ENCODE measurements at regions not wholly inside any gene's neighbourhood (a gene's known extent, or its start where the extent isn't known, plus 50 kb on each side); places are given as distances from the start of the nearest gene placed in this dataset.

DNA sequence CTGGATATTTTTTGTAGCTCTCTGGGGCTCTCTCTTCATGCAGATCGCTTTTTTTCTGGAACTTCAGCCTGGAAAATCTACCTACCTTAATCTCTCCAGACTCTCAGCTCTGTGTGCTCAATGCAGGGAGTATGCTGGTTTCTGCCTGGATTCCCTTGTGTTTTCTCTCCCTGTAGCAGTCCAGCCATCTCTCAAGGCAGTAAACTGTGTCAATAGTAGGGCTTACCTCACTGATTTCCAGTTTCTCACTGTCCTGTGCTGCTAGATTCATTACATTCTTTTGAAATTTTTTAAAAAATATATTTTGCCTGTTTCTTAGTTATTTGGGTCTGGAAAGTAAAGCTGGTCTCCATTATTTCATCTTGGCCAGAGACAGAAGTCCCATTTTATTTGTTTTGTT is 951.4 kb downstream of the NR2F1-AS1 start:
- TF ChIP-seq, protein P1, sequence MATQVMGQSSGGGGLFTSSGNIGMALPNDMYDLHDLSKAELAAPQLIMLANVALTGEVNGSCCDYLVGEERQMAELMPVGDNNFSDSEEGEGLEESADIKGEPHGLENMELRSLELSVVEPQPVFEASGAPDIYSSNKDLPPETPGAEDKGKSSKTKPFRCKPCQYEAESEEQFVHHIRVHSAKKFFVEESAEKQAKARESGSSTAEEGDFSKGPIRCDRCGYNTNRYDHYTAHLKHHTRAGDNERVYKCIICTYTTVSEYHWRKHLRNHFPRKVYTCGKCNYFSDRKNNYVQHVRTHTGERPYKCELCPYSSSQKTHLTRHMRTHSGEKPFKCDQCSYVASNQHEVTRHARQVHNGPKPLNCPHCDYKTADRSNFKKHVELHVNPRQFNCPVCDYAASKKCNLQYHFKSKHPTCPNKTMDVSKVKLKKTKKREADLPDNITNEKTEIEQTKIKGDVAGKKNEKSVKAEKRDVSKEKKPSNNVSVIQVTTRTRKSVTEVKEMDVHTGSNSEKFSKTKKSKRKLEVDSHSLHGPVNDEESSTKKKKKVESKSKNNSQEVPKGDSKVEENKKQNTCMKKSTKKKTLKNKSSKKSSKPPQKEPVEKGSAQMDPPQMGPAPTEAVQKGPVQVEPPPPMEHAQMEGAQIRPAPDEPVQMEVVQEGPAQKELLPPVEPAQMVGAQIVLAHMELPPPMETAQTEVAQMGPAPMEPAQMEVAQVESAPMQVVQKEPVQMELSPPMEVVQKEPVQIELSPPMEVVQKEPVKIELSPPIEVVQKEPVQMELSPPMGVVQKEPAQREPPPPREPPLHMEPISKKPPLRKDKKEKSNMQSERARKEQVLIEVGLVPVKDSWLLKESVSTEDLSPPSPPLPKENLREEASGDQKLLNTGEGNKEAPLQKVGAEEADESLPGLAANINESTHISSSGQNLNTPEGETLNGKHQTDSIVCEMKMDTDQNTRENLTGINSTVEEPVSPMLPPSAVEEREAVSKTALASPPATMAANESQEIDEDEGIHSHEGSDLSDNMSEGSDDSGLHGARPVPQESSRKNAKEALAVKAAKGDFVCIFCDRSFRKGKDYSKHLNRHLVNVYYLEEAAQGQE (IDR thresholded peaks at IDR 0.05; ENCODE audit: insufficient read depth in 1 of 2, low read depth in 2 of 2, low read length in 1 of 2) = no peak
- TF ChIP-seq CTCF (IDR thresholded peaks at IDR 0.05) = no peak
